ENCODE measurements at regions not wholly inside any gene's neighbourhood (a gene's known extent, or its start where the extent isn't known, plus 50 kb on each side); places are given as distances from the start of the nearest gene placed in this dataset.

DNA sequence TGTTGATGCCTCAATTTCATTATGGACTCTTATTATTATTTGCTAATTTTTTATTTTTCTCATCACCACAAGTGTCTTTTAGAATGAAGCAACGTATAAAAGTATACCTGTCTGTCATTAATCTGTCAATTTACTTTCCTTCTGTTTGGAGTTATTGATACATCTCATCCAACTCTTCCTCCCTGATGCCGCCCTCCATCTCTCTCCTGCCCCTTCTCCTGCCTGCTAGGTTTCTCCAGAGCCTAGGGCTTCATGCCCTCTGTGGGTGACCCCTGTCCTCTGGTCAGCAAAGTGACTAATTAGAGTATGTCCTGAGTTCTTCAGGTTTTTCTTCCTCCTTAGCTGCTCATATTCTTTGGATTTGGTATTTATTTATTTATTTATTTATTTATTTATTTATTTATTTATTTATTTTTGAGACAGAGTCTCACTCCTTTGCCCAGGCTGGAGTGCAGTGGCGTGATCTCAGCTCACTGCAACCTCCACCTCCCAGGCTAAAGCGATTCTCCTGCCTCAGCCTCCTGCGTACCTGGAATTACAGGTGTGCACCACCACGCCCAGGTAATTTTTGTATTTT is 162.5 kb upstream of the MYCN start:
- no peak for DNase-seq
- H3K4me3 ChIP-seq: no peak overlapping the region
- no peak overlapping the region for H3K27ac ChIP-seq
- H3K9me3 ChIP-seq: no peaks in the 10 kb centered on the region
- H3K27me3 ChIP-seq: no peaks in the 10 kb centered on the region
- TF ChIP-seq CTCF (IDR thresholded peaks at IDR 0.05): no peak
- TF ChIP-seq POLR2A (IDR thresholded peaks at IDR 0.05): no peak
- H3K36me3 ChIP-seq: no peaks in the 10 kb centered on the region
- H3K4me1 ChIP-seq: no peaks in the 10 kb centered on the region

- no peak overlapping the region for H3K27ac ChIP-seq
- no peaks in the 10 kb centered on the region for H3K27me3 ChIP-seq
- no peaks in the 10 kb centered on the region for H3K4me1 ChIP-seq
- no peaks in the 10 kb centered on the region for H3K36me3 ChIP-seq
- no peak for DNase-seq
- no peaks in the 10 kb centered on the region for H3K9me3 ChIP-seq
- H3K4me3 ChIP-seq: no peak overlapping the region
- no peak for TF ChIP-seq CTCF (IDR thresholded peaks at IDR 0.05)
- no peak for TF ChIP-seq POLR2A (IDR thresholded peaks at IDR 0.05)
Observed at GRCh38 chr2:15778529-15779219, 161.7 kb upstream of the MYCN start.

DNA sequence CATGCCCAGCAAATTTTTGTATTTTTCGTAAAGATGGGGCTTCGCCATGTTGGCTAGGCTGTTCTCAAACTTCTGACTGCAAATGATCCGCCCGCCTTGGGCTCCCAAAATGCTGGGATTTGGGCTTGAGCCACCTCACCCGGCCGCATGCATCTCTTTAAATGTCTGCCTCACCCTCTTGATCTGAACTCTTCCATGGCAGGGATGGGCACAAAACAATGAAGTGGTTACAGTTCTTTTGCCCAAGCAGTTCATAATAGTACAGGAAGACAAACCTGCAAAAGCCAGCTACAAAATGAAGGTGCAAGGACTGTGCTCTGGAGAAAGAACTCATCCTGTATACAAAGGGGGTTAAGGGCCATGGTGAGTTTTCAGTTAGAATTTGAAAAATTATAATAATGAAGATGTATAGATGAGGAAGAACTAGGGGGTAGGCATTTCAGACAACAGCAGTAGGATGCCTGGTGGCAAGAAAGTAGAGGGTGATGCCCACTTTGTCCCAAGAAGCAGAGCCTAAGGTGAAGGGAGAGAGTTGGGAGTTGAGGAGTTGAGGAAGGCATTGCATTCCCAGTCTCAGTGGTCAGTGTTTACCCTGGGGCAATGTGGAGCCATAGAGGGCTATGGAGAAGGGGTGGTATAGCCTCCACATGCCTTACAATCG is 160.8 kb upstream of the MYCN start:
- H3K36me3 ChIP-seq: no peaks in the 10 kb centered on the region
- no peaks in the 10 kb centered on the region for H3K4me1 ChIP-seq
- no peak overlapping the region for H3K4me3 ChIP-seq
- DNase-seq: no peak
- H3K9me3 ChIP-seq: no peaks in the 10 kb centered on the region
- TF ChIP-seq CTCF (IDR thresholded peaks at IDR 0.05): no peak
- no peak for TF ChIP-seq POLR2A (IDR thresholded peaks at IDR 0.05)
- H3K27me3 ChIP-seq: no peaks in the 10 kb centered on the region
- no peak overlapping the region for H3K27ac ChIP-seq

DNA sequence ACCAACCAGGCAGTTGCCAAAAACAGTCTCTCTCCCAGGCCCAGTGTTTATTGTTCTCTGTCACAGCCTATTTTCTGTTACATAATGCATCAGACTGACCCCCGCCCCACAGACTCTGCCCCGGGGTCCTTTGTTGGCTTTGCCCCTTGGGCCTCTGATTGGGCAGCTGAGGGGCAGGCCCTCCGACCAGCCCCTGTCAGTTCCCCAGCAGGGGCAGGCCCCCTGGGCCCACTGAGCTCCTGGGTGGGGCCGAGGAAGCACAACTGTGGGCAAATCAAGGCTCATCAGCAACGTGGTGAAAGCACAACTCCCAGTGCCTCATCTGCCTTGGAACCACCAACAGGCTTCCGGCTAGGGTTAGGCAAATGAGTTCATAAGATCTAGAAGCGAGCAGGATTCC is 160.1 kb upstream of the MYCN start:
- Histone ChIP-seq H3K36me3 (no peaks in the 10 kb centered on the region), H3K9me3 (no peaks in the 10 kb centered on the region), H3K4me3 (no peak overlapping the region), H3K27me3 (no peaks in the 10 kb centered on the region), H3K27ac (no peak overlapping the region), H3K4me1 (no peaks in the 10 kb centered on the region)
- TF ChIP-seq CTCF (IDR thresholded peaks at IDR 0.05) (no peak), POLR2A (IDR thresholded peaks at IDR 0.05) (no peak)
- DNase-seq: no peak

- H3K4me3 ChIP-seq: no peak overlapping the region
Observed at GRCh38 chr2:15780912-15781574, 159.3 kb upstream of the MYCN start.

More at GRCh38 chr2:15780912-15781574, 159.3 kb upstream of the MYCN start:
- DNase-seq: no peak
- TF ChIP-seq CTCF (IDR thresholded peaks at IDR 0.05): no peak
- TF ChIP-seq POLR2A (IDR thresholded peaks at IDR 0.05): no peak
- Histone ChIP-seq H3K27ac (no peak overlapping the region), H3K27me3 (no peaks in the 10 kb centered on the region), H3K4me1 (no peaks in the 10 kb centered on the region), H3K9me3 (no peaks in the 10 kb centered on the region), H3K36me3 (no peaks in the 10 kb centered on the region)

Measured in Peyer's patch (tissue), 4 donors.